Smooth muscle cell (in vitro differentiated cells): ENCODE measurements at regions not wholly inside any gene's neighbourhood (a gene's known extent, or its start where the extent isn't known, plus 50 kb on each side); places are given as distances from the start of the nearest gene placed in this dataset.
A peak's percentile ranks its signal among the peaks of the same experiment; 100 is the strongest.

ENCODE experiments used
- DNase-seq: peaks from one replicate; lab custom pipeline; 2025; ENCODE audit not compliant: unreplicated experiment; lab: John Stamatoyannopoulos, UW
- H2AFZ ChIP-seq: fragments of 200-600 bp; sonication (generic); 2 replicates; pipeline ENCODE4 v1.6.0; 2016; ENCODE audit warnings: antibody characterized with exemption, low read depth, mild to moderate bottlenecking
- H3F3A ChIP-seq: fragments of 200-600 bp; sonication (generic); 2 replicates; pipeline ENCODE4 v1.6.0; 2017; ENCODE audit warnings: antibody characterized with exemption, low read depth
- H3K27ac ChIP-seq: fragments of 200-600 bp; sonication (generic); 2 replicates; pipeline ENCODE4 v1.5.1; 2016; ENCODE audit warnings: low read depth, mild to moderate bottlenecking
- H3K27me3 ChIP-seq: fragments of 200-600 bp; sonication (generic); 2 replicates; pipeline ENCODE4 v1.6.1; 2016; ENCODE audit warnings: low read depth, mild to moderate bottlenecking
- H3K36me3 ChIP-seq: fragments of 200-600 bp; sonication (generic); 2 replicates; pipeline ENCODE4 v1.5.1; 2016; ENCODE audit warnings: low read depth
- H3K4me1 ChIP-seq: fragments of 200-600 bp; sonication (generic); 2 replicates; pipeline ENCODE4 v1.5.1; 2016; ENCODE audit warnings: low read depth
- H3K4me2 ChIP-seq: fragments of 200-600 bp; sonication (generic); 2 replicates; pipeline ENCODE4 v1.6.0; 2016; ENCODE audit warnings: mild to moderate bottlenecking
- H3K4me3 ChIP-seq: fragments of 200-600 bp; sonication (generic); 2 replicates; pipeline ENCODE4 v1.5.1; 2016; ENCODE audit warnings: mild to moderate bottlenecking
- H3K79me2 ChIP-seq: fragments of 200-600 bp; sonication (generic); 2 replicates; pipeline ENCODE4 v1.6.0; 2016; ENCODE audit warnings: low read depth, mild to moderate bottlenecking
- H3K9ac ChIP-seq: fragments of 200-600 bp; sonication (generic); 2 replicates; pipeline ENCODE4 v1.6.0; 2016; ENCODE audit warnings: low read depth
- H3K9me3 ChIP-seq: fragments of 200-600 bp; sonication (generic); replicated peaks from 2 replicates; pipeline ENCODE4 v1.5.1; 2016; ENCODE audit warnings: low read depth
- H4K20me1 ChIP-seq: fragments of 200-600 bp; sonication (generic); 2 replicates; pipeline ENCODE4 v1.6.0; 2016; ENCODE audit warnings: low read depth
- WGBS: methylation state at CpG from one replicate; pipeline ENCODE4 v1.1.7; 2016; ENCODE audit warnings: low lambda C conversion rate; 5-methylcytosine and 5-hydroxymethylcytosine counted together
- TF ChIP-seq, protein P1 (sequence below): fragments of 200-600 bp; sonication (generic); IDR thresholded peaks from 2 replicates; pipeline ENCODE4 v1.5.1; 2017; ENCODE audit warnings: borderline replicate concordance, mild to moderate bottlenecking, antibody characterized with exemption; ENCODE audit not compliant: insufficient read depth, poor library complexity, severe bottlenecking

DNA sequence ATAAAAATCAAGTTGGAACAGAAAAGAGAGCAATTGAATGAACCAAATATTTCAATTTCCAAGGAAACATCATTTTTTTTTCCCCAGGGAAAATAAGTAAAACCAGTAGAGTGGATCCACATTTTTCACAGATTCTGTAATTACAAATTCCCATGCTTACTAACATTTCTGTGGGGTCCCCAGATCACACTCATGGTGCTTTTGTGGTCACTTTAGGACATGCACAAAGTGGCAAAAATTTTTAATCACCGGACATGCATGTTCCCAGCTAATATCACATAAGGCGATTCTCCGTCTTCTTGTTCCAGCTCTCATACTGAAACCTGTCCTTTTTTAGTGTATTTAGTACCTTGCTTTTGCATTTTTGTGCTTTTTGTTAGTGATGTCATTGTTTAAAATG, 748.2 kb upstream of the SLITRK1 start:
- Histone ChIP-seq H3K79me2 (no peaks in the 10 kb centered on the region), H3K4me3 (no peak overlapping the region), H4K20me1 (no peaks in the 10 kb centered on the region), H3K27me3 (no peaks in the 10 kb centered on the region), H3K9ac (no peak overlapping the region), H3K9me3 (no peaks in the 10 kb centered on the region), H3F3A (no peaks in the 10 kb centered on the region), H3K27ac (no peak overlapping the region), H3K4me2 (no peak overlapping the region), H3K36me3 (no peaks in the 10 kb centered on the region), H3K4me1 (no peaks in the 10 kb centered on the region), H2AFZ (peak overlapping the region; percentile 29)
- 85% methylated on average over 3 of the region's 3 CpGs for WGBS
- DNase-seq = no peak
- TF ChIP-seq, protein P1, sequence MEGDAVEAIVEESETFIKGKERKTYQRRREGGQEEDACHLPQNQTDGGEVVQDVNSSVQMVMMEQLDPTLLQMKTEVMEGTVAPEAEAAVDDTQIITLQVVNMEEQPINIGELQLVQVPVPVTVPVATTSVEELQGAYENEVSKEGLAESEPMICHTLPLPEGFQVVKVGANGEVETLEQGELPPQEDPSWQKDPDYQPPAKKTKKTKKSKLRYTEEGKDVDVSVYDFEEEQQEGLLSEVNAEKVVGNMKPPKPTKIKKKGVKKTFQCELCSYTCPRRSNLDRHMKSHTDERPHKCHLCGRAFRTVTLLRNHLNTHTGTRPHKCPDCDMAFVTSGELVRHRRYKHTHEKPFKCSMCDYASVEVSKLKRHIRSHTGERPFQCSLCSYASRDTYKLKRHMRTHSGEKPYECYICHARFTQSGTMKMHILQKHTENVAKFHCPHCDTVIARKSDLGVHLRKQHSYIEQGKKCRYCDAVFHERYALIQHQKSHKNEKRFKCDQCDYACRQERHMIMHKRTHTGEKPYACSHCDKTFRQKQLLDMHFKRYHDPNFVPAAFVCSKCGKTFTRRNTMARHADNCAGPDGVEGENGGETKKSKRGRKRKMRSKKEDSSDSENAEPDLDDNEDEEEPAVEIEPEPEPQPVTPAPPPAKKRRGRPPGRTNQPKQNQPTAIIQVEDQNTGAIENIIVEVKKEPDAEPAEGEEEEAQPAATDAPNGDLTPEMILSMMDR = no peak

DNA sequence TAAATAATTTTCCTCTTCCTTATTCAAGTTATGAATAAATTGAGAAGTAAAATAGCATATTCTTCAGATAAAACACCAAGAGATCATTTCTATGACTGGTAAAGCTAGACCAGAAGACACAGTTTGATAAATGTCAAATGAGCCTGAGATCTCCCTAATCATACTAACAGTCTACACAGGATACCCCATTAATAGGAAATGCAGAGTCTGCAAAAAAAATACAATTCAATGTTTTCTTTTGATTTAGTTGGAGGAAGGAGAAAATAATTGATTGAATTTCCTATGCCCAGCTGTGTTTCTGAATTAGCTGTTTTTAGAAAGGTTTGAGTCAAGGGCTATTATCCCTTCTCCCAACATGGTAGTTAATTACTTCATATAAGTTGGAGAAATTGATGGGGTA, 734.6 kb upstream of the SLITRK1 start:
- Histone ChIP-seq H3K27ac (no peak overlapping the region), H3K9ac (no peak overlapping the region), H3F3A (no peaks in the 10 kb centered on the region), H3K4me1 (no peaks in the 10 kb centered on the region), H3K9me3 (no peaks in the 10 kb centered on the region), H2AFZ (no peak overlapping the region), H3K36me3 (no peaks in the 10 kb centered on the region), H3K79me2 (no peaks in the 10 kb centered on the region), H3K27me3 (no peaks in the 10 kb centered on the region), H4K20me1 (no peaks in the 10 kb centered on the region), H3K4me2 (no peak overlapping the region), H3K4me3 (no peak overlapping the region)
- TF ChIP-seq, protein P1 = no peak
- DNase-seq = no peak

DNA sequence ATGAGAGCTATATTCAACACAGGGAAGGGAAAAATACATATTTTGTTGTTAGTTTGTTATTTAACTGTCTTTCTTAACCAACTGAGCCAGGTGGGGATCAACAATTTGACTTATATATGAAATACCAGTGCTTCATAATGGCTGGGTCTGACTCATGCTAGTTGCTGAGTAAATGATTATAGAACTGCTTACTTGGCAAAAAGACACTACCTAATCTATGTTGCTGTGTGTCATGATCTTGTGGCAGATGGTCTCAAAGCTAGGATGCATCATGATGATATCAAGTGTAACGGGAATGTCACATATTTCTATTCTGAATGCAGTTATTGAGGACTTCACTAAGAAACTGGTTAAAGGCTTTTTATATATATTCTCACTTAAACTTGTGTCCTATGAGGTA, 727.4 kb upstream of the SLITRK1 start:
- Histone ChIP-seq H3F3A (no peaks in the 10 kb centered on the region), H3K9me3 (no peaks in the 10 kb centered on the region), H3K4me3 (no peak overlapping the region), H2AFZ (no peak overlapping the region), H3K36me3 (no peaks in the 10 kb centered on the region), H3K27ac (no peak overlapping the region), H3K27me3 (no peaks in the 10 kb centered on the region), H3K79me2 (no peaks in the 10 kb centered on the region), H3K9ac (no peak overlapping the region), H3K4me1 (no peaks in the 10 kb centered on the region), H3K4me2 (no peak overlapping the region), H4K20me1 (no peaks in the 10 kb centered on the region)
- DNase-seq = no peak
- TF ChIP-seq, protein P1 = no peak
- WGBS = 57% methylated on average over 1 of the region's 1 CpG

DNA sequence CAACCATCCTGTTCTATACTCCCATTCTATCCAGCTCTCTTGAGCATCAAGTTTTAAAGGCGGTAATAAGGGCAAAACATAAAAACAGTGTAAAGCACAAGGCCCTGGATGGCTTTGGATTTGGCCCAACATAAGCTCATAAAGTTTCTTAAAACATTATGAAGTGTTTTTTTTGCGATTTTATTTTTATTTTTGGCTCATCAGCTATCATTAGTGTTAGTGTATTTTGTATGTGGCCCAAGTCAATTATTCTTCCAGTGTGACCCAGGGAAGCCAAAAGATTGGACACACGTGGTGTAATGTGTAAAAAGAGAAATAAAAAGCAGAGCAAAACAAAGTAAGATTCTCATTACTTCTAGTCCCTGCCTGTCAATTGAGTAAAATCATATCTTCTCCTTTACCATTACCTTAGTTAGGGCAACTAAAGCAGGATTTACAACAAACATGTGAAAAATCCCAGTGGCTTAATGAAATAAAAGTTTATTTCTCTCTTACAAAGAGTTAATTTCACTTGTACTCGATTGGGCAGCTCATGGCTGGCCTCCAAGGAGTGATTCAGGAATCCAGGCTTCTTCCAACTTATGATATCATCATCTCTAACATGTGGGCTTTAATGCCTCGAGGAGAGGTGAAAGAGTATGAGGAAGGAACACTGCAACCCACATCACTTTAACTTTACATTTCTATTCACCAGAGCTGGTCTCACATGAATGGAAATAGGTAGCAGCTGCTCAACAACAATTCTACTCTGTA, 725.2 kb upstream of the SLITRK1 start:
- Histone ChIP-seq H3K79me2 (no peaks in the 10 kb centered on the region), H3K9me3 (no peaks in the 10 kb centered on the region), H3K4me1 (no peaks in the 10 kb centered on the region), H3K27ac (no peak overlapping the region), H2AFZ (no peak overlapping the region), H3K9ac (no peak overlapping the region), H3K36me3 (no peaks in the 10 kb centered on the region), H3F3A (no peaks in the 10 kb centered on the region), H3K4me3 (no peak overlapping the region), H3K4me2 (no peak overlapping the region), H4K20me1 (no peaks in the 10 kb centered on the region), H3K27me3 (no peaks in the 10 kb centered on the region)
- DNase-seq = no peak
- TF ChIP-seq, protein P1 = no peak
- 74% methylated on average over 5 of the region's 5 CpGs for WGBS
